HK-2 (cell line): ENCODE measurements at regions not wholly inside any gene's neighbourhood (a gene's known extent, or its start where the extent isn't known, plus 50 kb on each side); places are given as distances from the start of the nearest gene placed in this dataset.
"Not testable (repeated sequence)": the region's sequence is repeated elsewhere in the genome, so short reads cannot be mapped to it uniquely, and the experiment has no call there.

Source experiments
- DNase-seq: peaks from one replicate; pipeline ENCODE4 v3.0.0-alpha.2; 2018; ENCODE audit not compliant: unreplicated experiment

GRCh38 chr15:62503451-62503850 is 338.4 kb upstream of the C2CD4B start:
- peak; percentile 10 for DNase-seq

DNA sequence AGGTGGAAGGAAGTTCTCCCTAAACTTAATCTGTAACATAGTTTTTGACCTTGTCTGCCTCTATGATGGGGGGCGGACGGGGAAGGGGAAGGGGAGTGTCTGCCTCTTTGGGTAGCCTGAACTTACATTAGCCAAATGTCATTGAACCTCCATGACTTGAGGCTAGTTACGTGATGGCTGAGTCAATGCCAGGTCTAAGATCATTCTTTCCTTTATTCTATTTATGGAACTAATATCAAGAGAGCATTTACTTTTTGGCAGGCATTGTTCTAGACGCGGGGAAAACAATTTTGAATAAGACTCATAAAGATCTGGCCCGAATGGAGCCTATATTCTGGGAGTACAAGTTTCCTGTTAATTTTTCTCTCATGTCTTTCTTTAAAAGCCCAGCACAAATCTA is 340.7 kb upstream of the C2CD4B start:
- no peak for DNase-seq

DNA sequence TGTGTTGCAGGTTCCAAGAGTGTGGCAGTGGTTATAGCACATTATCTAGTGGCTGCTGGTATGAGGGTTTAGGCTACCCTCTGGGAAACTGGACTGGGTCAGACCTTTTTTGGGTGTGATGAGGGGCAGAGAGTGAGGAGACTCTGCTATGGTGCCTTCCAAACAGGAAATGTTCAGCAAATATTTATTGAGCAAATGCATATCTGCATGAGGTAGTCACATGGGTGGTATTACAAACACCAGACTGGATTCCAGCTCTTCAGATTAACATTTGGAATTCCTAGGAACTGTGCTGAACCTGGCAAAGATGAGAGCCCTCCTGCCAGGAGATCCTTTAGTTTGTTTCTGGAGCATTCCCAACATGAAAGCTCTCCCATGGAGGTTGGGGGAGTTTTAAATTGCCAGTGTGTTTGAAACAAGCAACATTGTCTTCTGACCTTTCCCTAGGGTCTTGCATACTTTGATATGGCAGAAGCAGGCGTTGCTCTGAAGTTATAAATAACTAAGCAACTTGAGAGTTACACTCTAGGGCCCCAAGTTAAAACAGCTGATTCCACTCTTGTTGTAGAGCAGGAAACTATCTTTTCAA is 341.2 kb upstream of the C2CD4B start:
- no peak for DNase-seq

- DNase-seq, result no peak
Observed at GRCh38 chr15:62509395-62509958, 344.4 kb upstream of the C2CD4B start.

- no peak for DNase-seq
Observed at GRCh38 chr15:62510791-62511190, 345.7 kb upstream of the C2CD4B start.

DNA sequence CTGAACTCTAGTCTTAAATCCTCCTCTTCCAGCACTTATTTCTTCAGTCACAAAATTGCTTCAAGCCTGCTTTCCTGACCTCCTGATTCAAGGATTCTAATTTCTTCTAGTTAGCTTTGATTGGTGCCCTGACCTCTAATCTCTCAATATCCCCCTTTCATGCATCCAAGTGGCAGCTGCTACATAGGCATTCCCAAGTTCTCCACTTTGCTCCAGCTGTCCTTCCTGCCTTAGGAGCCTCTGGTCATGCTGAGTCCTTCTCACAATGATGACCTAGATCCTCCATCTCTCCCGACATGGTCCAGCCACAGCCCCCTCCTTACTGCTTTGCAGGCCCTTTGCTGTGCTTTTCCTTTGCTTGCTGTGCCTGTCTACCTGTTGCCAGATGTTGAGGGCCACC is 347.8 kb upstream of the C2CD4B start:
- DNase-seq, result no peak

DNA sequence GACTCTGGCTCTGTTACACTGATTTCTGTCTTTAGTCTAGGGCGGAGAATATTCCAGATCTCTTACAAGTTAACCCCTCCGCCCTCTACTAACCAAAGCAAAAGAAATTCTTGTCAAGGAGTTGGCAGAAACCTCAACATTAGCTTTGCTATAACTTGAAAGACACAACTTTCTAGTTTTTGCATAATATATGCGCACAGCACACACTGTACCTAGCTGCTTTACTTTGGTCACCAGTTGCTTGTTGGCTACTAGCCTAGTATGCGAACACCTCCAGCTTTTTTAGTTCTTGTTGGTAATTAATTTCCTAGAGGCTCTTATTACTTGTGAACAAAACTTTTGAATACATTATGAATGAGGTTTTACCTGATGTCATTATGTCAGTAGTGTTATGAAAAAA is 348.8 kb upstream of the C2CD4B start:
- no peak for DNase-seq

GRCh38 chr15:62515696-62516395 is 350.8 kb upstream of the C2CD4B start:
- no peak for DNase-seq

DNA sequence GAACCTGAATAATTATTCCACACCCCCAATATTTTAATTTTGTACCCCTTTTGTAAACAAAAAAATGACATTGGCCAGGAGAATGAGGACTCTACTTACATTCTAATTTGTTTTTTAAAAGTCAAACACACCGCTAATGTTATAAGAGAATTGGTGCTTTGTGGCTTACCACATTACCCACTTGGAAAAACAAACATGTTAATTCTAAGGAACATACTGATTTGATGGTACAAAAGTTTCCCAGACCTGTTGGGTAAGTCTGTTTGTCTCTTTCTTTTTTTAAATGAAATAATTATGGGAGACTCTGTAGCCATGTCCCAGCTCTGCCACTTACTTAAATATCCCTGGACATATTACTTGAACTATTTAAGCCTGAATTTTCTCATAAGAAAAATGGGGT is 352.5 kb upstream of the C2CD4B start:
- no peak for DNase-seq

DNA sequence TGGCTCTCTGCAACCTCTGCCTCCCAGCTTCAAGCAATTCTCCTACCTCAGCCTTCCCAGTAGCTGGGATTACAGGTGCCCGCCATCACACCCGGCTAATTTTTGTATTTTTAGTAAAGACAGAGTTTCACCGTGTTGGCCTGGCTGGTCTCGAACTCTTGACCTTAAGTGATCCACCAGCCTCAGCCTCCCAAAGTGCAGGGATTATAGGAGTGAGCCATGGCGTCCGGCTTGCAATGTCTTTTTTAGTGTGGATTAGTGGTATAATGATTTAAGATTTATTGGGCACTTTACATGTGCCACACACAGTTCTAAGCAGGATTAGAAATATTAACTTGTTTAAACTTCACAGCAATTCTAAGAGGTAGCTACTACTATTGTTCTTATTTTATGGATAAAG is 353.6 kb upstream of the C2CD4B start:
- DNase-seq, result not testable (repeated sequence)

GRCh38 chr15:62519900-62520299 is 354.8 kb upstream of the C2CD4B start:
- DNase-seq, result no peak

DNA sequence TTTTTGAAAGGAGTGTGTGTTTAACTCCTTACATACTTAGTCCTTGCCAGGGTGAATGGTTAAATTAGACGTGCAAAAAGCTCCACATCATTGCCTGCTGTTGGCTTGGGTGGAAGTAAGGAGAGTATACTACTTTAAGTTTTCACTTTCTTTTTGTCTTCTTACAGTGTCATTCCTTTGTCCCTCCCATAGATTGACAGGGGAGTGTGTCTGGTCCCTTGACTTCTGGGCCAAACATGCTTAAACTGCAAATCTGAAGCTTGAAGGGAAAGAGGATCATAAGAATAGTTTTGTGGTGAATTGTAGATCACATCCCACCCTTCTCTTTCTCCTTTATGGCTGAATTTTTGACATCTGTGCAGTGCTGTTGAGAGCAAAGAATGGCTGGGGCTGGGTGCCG is 355.8 kb upstream of the C2CD4B start:
- DNase-seq, result no peak

GRCh38 chr15:62521396-62521795 is 356.3 kb upstream of the C2CD4B start:
- DNase-seq, result no peak

DNA sequence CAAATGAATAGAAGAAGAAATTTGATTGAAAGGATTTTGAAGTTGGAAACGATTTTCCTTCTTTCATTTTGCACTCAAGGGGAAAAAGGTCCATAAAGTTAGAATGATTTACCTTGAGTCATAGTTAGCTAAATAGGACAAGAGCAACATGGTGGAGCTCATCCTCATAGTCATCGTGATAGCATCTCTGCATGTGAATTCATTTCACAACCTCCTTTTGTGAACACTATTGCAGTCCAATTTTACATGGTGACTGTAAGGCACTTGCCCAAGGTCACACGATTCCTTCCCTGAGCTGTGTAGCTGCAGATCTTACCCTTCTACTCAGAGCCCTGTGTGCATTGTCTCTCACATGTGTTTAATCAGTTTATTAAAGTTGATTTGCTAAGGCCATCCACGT is 359.8 kb upstream of the C2CD4B start:
- no peak for DNase-seq

- DNase-seq, result no peak
Observed at GRCh38 chr15:62527387-62527786, 362.3 kb upstream of the C2CD4B start.

GRCh38 chr15:62528505-62528904 is 363.4 kb upstream of the C2CD4B start:
- DNase-seq, result no peak

GRCh38 chr15:62532367-62532766 is 367.3 kb upstream of the C2CD4B start:
- DNase-seq, result no peak

DNA sequence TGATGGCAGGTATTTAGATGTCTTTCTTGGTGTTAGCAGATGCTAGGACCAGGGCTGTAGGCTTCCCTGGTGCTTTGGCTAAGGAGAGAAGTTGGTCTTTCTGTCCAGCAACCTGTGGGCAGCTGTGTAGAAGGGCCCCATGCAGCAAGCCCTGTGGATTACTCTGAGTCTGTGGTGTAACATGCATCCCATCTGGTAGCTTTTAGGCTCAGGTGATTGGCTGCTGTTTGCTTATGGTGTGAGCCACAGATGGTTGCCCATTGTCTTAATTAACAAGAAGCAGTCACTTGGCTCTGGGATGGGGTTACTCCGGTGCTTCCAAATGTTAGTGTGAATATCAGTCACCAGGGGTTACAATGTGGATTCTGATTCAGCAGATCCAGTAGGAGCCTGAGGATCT is 368.6 kb upstream of the C2CD4B start:
- DNase-seq, result no peak

DNA sequence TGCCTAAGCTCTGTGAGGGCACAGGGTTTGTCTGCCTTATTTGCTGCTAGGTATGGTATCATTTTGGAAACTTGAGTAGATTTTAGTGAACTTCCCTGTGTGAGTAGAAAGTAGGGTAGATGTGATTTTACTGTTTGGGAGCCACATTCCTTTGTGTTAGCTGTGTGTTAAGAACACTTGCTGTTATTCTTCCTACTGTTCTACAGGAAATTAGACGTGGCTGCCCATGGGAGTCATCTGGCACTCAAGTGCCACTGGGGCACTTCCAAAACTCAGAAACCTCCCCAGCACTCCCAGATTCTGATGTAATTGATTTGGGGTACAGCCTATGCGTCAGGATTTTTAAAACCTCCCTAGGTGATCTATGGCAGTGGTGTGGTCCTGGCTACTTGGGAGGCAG is 369.9 kb upstream of the C2CD4B start:
- DNase-seq, result no peak

GRCh38 chr15:62539236-62539635 is 374.2 kb upstream of the C2CD4B start:
- DNase-seq, result no peak

DNA sequence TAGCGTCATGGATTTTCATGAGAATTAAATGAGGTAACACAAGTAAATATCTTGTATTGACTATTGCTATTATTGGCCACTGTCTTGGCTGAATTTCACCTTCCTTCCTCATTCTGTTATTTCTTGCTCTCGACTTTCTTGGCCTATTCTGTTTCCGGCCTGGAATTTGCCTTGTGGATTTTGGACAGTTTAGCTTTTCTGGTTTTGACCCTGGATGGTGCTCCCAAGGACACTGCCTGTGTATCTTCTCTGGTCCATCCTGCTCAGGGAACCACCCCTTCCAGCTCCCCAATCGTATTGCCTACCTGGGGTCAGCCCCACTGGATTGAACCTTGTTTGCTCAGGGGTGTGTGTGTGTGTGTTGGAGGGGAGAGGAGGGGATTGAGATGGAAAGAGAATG is 376.2 kb upstream of the C2CD4B start:
- DNase-seq, result no peak

GRCh38 chr15:62541846-62542245 is 376.8 kb upstream of the C2CD4B start:
- no peak for DNase-seq

DNA sequence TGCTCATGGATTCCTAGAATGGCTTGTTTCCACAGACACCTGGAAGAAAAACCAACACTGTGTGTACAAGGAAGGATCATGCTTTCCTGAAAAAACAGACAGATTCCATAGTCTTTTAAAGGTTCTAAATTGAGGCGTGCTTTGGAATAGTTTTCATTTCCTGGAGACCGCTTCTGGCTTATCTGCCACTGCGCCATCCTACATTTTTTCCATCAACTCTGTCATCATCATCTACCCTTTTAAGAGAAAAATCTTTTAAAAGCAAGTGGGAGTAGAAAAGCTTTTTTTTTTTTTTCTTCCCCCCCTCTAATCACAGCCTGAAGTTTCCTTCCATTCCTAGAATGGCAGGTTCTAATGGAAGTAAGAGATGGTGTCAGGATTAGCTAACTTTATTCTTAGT is 379.4 kb upstream of the C2CD4B start:
- DNase-seq, result no peak
